ENCODE measurements at regions not wholly inside any gene's neighbourhood (a gene's known extent, or its start where the extent isn't known, plus 50 kb on each side); places are given as distances from the start of the nearest gene placed in this dataset.
"Not testable (repeated sequence)": the region's sequence is repeated elsewhere in the genome, so short reads cannot be mapped to it uniquely, and the experiment has no call there.

GRCh38 chr2:192390401-192390800, 195.7 kb upstream of the TMEFF2 start:
- Mint-ChIP-seq H3K4me3 (no peak overlapping the region), H3K9me3 (peaks cover 9 to 38% (median 15%) of the 10 kb centered on the region in 6 donors), H3K27me3 (ENCODE audit: low read depth in 3 of 3) (peaks cover 0 to 1% (median 0%) of the 10 kb centered on the region in 3 donors), H3K4me1 (no peaks in the 10 kb centered on the region), H3K36me3 (no peaks in the 10 kb centered on the region), H3K27ac (no peak overlapping the region)
- DNase-seq: no peak

GRCh38 chr2:192384191-192384590, 189.5 kb upstream of the TMEFF2 start:
- not testable (repeated sequence) for DNase-seq; H3K36me3 Mint-ChIP-seq; H3K27me3 Mint-ChIP-seq (ENCODE audit: low read depth in 3 of 3); H3K27ac Mint-ChIP-seq; H3K4me1 Mint-ChIP-seq; H3K4me3 Mint-ChIP-seq
- H3K9me3 Mint-ChIP-seq: peaks cover 11 to 39% (median 16%) of the 10 kb centered on the region in 6 donors

GRCh38 chr2:192381082-192381481, 186.3 kb upstream of the TMEFF2 start:
- no peak for DNase-seq
- Mint-ChIP-seq H3K4me3 (no peak overlapping the region), H3K27me3 (ENCODE audit: low read depth in 3 of 3) (peaks cover 0 to 2% (median 0%) of the 10 kb centered on the region in 3 donors), H3K36me3 (no peaks in the 10 kb centered on the region), H3K9me3 (peaks cover 5 to 25% (median 12%) of the 10 kb centered on the region in 6 donors), H3K4me1 (no peaks in the 10 kb centered on the region), H3K27ac (no peak overlapping the region)

GRCh38 chr2:192379736-192380135, 185.0 kb upstream of the TMEFF2 start:
- H3K36me3 Mint-ChIP-seq: no peaks in the 10 kb centered on the region
- no peak overlapping the region for H3K27ac Mint-ChIP-seq
- no peaks in the 10 kb centered on the region for H3K4me1 Mint-ChIP-seq
- no peak overlapping the region for H3K4me3 Mint-ChIP-seq
- peaks cover 0 to 2% (median 0%) of the 10 kb centered on the region in 3 donors for H3K27me3 Mint-ChIP-seq (ENCODE audit: low read depth in 3 of 3)
- H3K9me3 Mint-ChIP-seq: peaks cover 0 to 20% (median 7%) of the 10 kb centered on the region in 6 donors
- no peak for DNase-seq

GRCh38 chr2:192377173-192377572, 182.4 kb upstream of the TMEFF2 start:
- Mint-ChIP-seq H3K4me3 (no peak overlapping the region), H3K27ac (no peak overlapping the region), H3K9me3 (peaks cover 0 to 13% (median 4%) of the 10 kb centered on the region in 6 donors), H3K36me3 (no peaks in the 10 kb centered on the region), H3K27me3 (ENCODE audit: low read depth in 3 of 3) (no peaks in the 10 kb centered on the region), H3K4me1 (no peaks in the 10 kb centered on the region)
- DNase-seq: no peak

- Mint-ChIP-seq H3K4me3 (no peak overlapping the region), H3K9me3 (peaks cover 0 to 13% (median 4%) of the 10 kb centered on the region in 6 donors), H3K27ac (no peak overlapping the region), H3K27me3 (ENCODE audit: low read depth in 3 of 3) (no peaks in the 10 kb centered on the region), H3K4me1 (no peaks in the 10 kb centered on the region), H3K36me3 (no peaks in the 10 kb centered on the region)
- DNase-seq: no peak
Observed at GRCh38 chr2:192373754-192374153, 179.0 kb upstream of the TMEFF2 start.

- H3K27ac Mint-ChIP-seq: no peak overlapping the region
- H3K9me3 Mint-ChIP-seq: peaks cover 0 to 13% (median 4%) of the 10 kb centered on the region in 6 donors
- H3K36me3 Mint-ChIP-seq: no peaks in the 10 kb centered on the region
- H3K27me3 Mint-ChIP-seq (ENCODE audit: low read depth in 3 of 3): no peaks in the 10 kb centered on the region
- no peaks in the 10 kb centered on the region for H3K4me1 Mint-ChIP-seq
- no peak overlapping the region for H3K4me3 Mint-ChIP-seq
- DNase-seq: no peak
Observed at GRCh38 chr2:192373221-192373620, 178.5 kb upstream of the TMEFF2 start.

- H3K9me3 Mint-ChIP-seq: peaks cover 0 to 13% (median 4%) of the 10 kb centered on the region in 6 donors
- no peaks in the 10 kb centered on the region for H3K27me3 Mint-ChIP-seq (ENCODE audit: low read depth in 3 of 3)
- H3K4me3 Mint-ChIP-seq: no peak overlapping the region
- H3K4me1 Mint-ChIP-seq: no peaks in the 10 kb centered on the region
- no peak overlapping the region for H3K27ac Mint-ChIP-seq
- DNase-seq: no peak
- no peaks in the 10 kb centered on the region for H3K36me3 Mint-ChIP-seq
Observed at GRCh38 chr2:192369969-192370368, 175.2 kb upstream of the TMEFF2 start.

- Mint-ChIP-seq H3K4me3 (no peak overlapping the region), H3K27me3 (ENCODE audit: low read depth in 3 of 3) (peaks cover 0 to 2% (median 0%) of the 10 kb centered on the region in 3 donors), H3K27ac (no peak overlapping the region), H3K4me1 (no peaks in the 10 kb centered on the region), H3K36me3 (peaks cover 0 to 6% (median 0%) of the 10 kb centered on the region in 3 donors), H3K9me3 (peaks cover 5 to 32% (median 15%) of the 10 kb centered on the region in 6 donors)
- no peak for DNase-seq
Observed at GRCh38 chr2:192357217-192357616, 162.5 kb upstream of the TMEFF2 start.

GRCh38 chr2:192354512-192355244, 159.9 kb upstream of the TMEFF2 start:
- peaks cover 0 to 2% (median 0%) of the 10 kb centered on the region in 3 donors for H3K27me3 Mint-ChIP-seq (ENCODE audit: low read depth in 3 of 3)
- no peak for DNase-seq
- H3K9me3 Mint-ChIP-seq: peaks cover 5 to 22% (median 12%) of the 10 kb centered on the region in 6 donors
- no peaks in the 10 kb centered on the region for H3K36me3 Mint-ChIP-seq
- H3K4me1 Mint-ChIP-seq: no peaks in the 10 kb centered on the region
- H3K4me3 Mint-ChIP-seq: no peak overlapping the region
- H3K27ac Mint-ChIP-seq: no peak overlapping the region

GRCh38 chr2:192347542-192347941, 152.8 kb upstream of the TMEFF2 start:
- Mint-ChIP-seq H3K4me1 (no peaks in the 10 kb centered on the region), H3K27me3 (ENCODE audit: low read depth in 3 of 3) (no peaks in the 10 kb centered on the region), H3K27ac (no peak overlapping the region), H3K9me3 (peaks cover 1 to 20% (median 9%) of the 10 kb centered on the region in 6 donors), H3K36me3 (peaks cover 0 to 6% (median 0%) of the 10 kb centered on the region in 3 donors), H3K4me3 (no peak overlapping the region)
- DNase-seq: no peak

- peaks cover 0 to 6% (median 0%) of the 10 kb centered on the region in 3 donors for H3K36me3 Mint-ChIP-seq
- H3K27me3 Mint-ChIP-seq (ENCODE audit: low read depth in 3 of 3): no peaks in the 10 kb centered on the region
- no peak overlapping the region for H3K4me3 Mint-ChIP-seq
Observed at GRCh38 chr2:192345287-192345686, 150.6 kb upstream of the TMEFF2 start.

GRCh38 chr2:192333642-192334041, 138.9 kb upstream of the TMEFF2 start:
- no peaks in the 10 kb centered on the region for H3K4me1 Mint-ChIP-seq
- H3K9me3 Mint-ChIP-seq: peaks cover 0 to 25% (median 3%) of the 10 kb centered on the region in 6 donors
- no peaks in the 10 kb centered on the region for H3K27me3 Mint-ChIP-seq (ENCODE audit: low read depth in 3 of 3)
- H3K36me3 Mint-ChIP-seq: no peaks in the 10 kb centered on the region
- no peak overlapping the region for H3K27ac Mint-ChIP-seq
- H3K4me3 Mint-ChIP-seq: no peak overlapping the region
- DNase-seq: no peak

More at GRCh38 chr2:192345287-192345686, 150.6 kb upstream of the TMEFF2 start:
- no peak for DNase-seq
- Mint-ChIP-seq H3K27ac (no peak overlapping the region), H3K4me1 (no peaks in the 10 kb centered on the region), H3K9me3 (peaks cover 1 to 21% (median 6%) of the 10 kb centered on the region in 6 donors)

- H3K27me3 Mint-ChIP-seq (ENCODE audit: low read depth in 3 of 3): no peaks in the 10 kb centered on the region
- no peak overlapping the region for H3K27ac Mint-ChIP-seq
- H3K9me3 Mint-ChIP-seq: peaks cover 0 to 20% (median 3%) of the 10 kb centered on the region in 6 donors
- no peaks in the 10 kb centered on the region for H3K4me1 Mint-ChIP-seq
- DNase-seq: no peak
- no peaks in the 10 kb centered on the region for H3K36me3 Mint-ChIP-seq
- H3K4me3 Mint-ChIP-seq: no peak overlapping the region
Observed at GRCh38 chr2:192328297-192328696, 133.6 kb upstream of the TMEFF2 start.

- no peak overlapping the region for H3K4me3 Mint-ChIP-seq
- H3K27ac Mint-ChIP-seq: no peak overlapping the region
- H3K36me3 Mint-ChIP-seq: no peaks in the 10 kb centered on the region
- H3K27me3 Mint-ChIP-seq (ENCODE audit: low read depth in 3 of 3): no peaks in the 10 kb centered on the region
- H3K4me1 Mint-ChIP-seq: no peaks in the 10 kb centered on the region
- DNase-seq: no peak
- H3K9me3 Mint-ChIP-seq: peaks cover 0 to 15% (median 2%) of the 10 kb centered on the region in 6 donors
Observed at GRCh38 chr2:192327576-192327975, 132.8 kb upstream of the TMEFF2 start.

All from immature natural killer cell (primary cell).